Testis (tissue), 2 donors: ENCODE measurements at regions not wholly inside any gene's neighbourhood (a gene's known extent, or its start where the extent isn't known, plus 50 kb on each side); places are given as distances from the start of the nearest gene placed in this dataset.
"Not testable (repeated sequence)": the region's sequence is repeated elsewhere in the genome, so short reads cannot be mapped to it uniquely, and the experiment has no call there.

Source experiments
- DNase-seq: peaks from one replicate; pipeline ENCODE4 v3.0.0-alpha.2; 2019
- H3K27ac ChIP-seq, 2 donors: fragments of 200-600 bp; sonication (generic); one replicate each; pipeline ENCODE4 v1.5.1; 2019
- H3K27me3 ChIP-seq: fragments of 200-600 bp; sonication (generic); one replicate; pipeline ENCODE4 v1.5.1; 2019
- H3K36me3 ChIP-seq: fragments of 200-600 bp; sonication (generic); one replicate; pipeline ENCODE4 v1.5.1; 2017; ENCODE audit warnings: low read depth; ENCODE audit errors: missing control alignments
- H3K4me1 ChIP-seq: fragments of 200-600 bp; sonication (generic); one replicate; pipeline ENCODE4 v1.5.1; 2019
- H3K4me3 ChIP-seq, 2 donors: fragments of 200-600 bp; sonication (generic); one replicate each; pipeline ENCODE4 v1.5.1; 2017 to 2019
- H3K9me3 ChIP-seq: fragments of 200-600 bp; sonication (generic); one replicate; pipeline ENCODE4 v1.5.1; 2017
- POLR2A ChIP-seq: fragments of 450-650 bp; IDR thresholded peaks from one replicate; pipeline ENCODE4 v1.6.1; 2017; ENCODE audit warnings: antibody characterized with exemption, mild to moderate bottlenecking, moderate library complexity
- WGBS, 2 donors: methylation state at CpG; one replicate each; pipeline ENCODE4 v1.1.5; 2018; 5-methylcytosine and 5-hydroxymethylcytosine counted together
- intact Hi-C: fragments of 100-400 bp; cut with DNase I; formaldehyde crosslinking; loops from one replicate; pipeline ENCODE4 v1.15.1; 2023; ENCODE audit warnings: low total_unique reads
- TF ChIP-seq, protein P1 (sequence below), 3 experiments: fragments of 450-650 bp in 2 of 3; fragments of 200-600 bp in 1 of 3; sonication (generic) in 1 of 3; IDR thresholded peaks; one replicate each; pipeline ENCODE4 v1.5.1; 2016 to 2019; ENCODE audit warnings: antibody characterized with exemption in 3 of 3, mild to moderate bottlenecking in 2 of 3, moderate library complexity in 1 of 3

DNA sequence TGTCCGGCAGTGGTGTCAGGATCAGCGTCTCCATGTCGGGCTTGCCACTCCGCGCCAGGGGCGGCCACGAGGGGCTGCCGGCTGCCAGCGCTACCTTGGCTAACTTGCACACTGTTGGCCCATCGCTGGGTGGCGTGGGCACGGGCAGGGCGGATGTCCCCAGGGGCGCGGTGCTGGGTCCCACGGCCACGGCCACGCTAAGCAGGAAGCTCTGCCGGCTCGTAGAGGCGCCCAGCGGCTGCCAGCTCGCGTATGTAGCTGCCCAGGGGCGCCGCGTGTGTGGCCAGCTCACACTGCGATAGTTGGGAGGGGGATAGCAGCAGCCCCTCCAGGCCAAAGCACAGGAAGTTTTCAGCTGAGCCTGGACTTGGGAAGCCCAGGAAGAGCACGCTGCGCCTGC, 249.4 kb downstream of the ANKRD30B start:
- H3K27ac ChIP-seq = no peak overlapping the region
- H3K27me3 ChIP-seq = no peaks in the 10 kb centered on the region
- intact Hi-C loops = no loop called here
- H3K36me3 ChIP-seq = no peaks in the 10 kb centered on the region
- DNase-seq = no peak
- H3K4me3 ChIP-seq = peak overlapping the region in 1 of 2 donors; percentile 17
- TF ChIP-seq, protein P1, sequence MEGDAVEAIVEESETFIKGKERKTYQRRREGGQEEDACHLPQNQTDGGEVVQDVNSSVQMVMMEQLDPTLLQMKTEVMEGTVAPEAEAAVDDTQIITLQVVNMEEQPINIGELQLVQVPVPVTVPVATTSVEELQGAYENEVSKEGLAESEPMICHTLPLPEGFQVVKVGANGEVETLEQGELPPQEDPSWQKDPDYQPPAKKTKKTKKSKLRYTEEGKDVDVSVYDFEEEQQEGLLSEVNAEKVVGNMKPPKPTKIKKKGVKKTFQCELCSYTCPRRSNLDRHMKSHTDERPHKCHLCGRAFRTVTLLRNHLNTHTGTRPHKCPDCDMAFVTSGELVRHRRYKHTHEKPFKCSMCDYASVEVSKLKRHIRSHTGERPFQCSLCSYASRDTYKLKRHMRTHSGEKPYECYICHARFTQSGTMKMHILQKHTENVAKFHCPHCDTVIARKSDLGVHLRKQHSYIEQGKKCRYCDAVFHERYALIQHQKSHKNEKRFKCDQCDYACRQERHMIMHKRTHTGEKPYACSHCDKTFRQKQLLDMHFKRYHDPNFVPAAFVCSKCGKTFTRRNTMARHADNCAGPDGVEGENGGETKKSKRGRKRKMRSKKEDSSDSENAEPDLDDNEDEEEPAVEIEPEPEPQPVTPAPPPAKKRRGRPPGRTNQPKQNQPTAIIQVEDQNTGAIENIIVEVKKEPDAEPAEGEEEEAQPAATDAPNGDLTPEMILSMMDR (IDR thresholded peaks at IDR 0.05) = no peak
- no peak for TF ChIP-seq POLR2A
- WGBS, 2 donors = 64 to 79% methylated on average over 14 to 30 of the region's 30 CpGs
- H3K4me1 ChIP-seq = no peaks in the 10 kb centered on the region
- H3K9me3 ChIP-seq = no peaks in the 10 kb centered on the region

DNA sequence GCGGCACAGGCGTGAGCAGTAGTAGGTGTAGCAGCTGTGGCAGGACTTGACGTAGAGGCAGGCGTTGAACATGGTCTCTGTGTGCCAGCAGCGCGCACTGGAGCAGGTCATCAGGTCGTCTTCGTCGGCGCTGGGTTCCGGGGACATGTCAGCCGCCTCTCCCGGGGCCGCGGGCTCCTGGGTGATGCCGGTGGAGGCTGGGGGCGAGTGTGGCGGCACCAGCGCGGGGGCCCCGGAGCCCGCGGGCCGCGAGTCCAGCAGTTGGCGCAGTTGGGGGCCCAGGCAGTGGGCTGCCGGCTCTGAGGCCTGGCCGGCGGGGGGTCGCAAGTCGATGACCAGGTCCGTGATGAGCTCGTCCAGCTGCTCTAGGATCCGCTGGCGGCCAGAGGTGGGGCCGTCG, 249.9 kb downstream of the ANKRD30B start:
- H3K9me3 ChIP-seq, DNase-seq, H3K27me3 ChIP-seq, intact Hi-C loops, H3K36me3 ChIP-seq, H3K4me1 ChIP-seq, H3K27ac ChIP-seq: not testable (repeated sequence)
- H3K4me3 ChIP-seq = peak overlapping the region in 1 of 2 donors; percentile 17
- 35 to 96% methylated on average over 3 to 10 of the region's 37 CpGs for WGBS, 2 donors

- intact Hi-C loops, H3K36me3 ChIP-seq, H3K9me3 ChIP-seq, H3K27me3 ChIP-seq, H3K4me3 ChIP-seq, DNase-seq, H3K4me1 ChIP-seq, H3K27ac ChIP-seq: not testable (repeated sequence)
- WGBS, 2 donors = 91% methylated on average over 58 of the region's 62 CpGs; no CpG with 5 or more reads in 1 of the 2 donors
Measured at GRCh38 chr18:14998360-14999042, 250.5 kb downstream of the ANKRD30B start.

- Histone ChIP-seq H3K4me1 (no peaks in the 10 kb centered on the region), H3K27me3 (no peaks in the 10 kb centered on the region), H3K9me3 (no peaks in the 10 kb centered on the region), H3K36me3 (no peaks in the 10 kb centered on the region), H3K4me3 (peak overlapping the region in 1 of 2 donors; percentile 45), H3K27ac (no peak overlapping the region)
- WGBS, 2 donors = 8 to 29% methylated on average over 18 to 66 of the region's 105 CpGs
- TF ChIP-seq, protein P1 (IDR thresholded peaks at IDR 0.05) = no peak
- TF ChIP-seq POLR2A = no peak
- DNase-seq = peak; percentile 25
- intact Hi-C loops = no loop called here
Measured at GRCh38 chr18:14999085-14999975, 251.4 kb downstream of the ANKRD30B start.

DNA sequence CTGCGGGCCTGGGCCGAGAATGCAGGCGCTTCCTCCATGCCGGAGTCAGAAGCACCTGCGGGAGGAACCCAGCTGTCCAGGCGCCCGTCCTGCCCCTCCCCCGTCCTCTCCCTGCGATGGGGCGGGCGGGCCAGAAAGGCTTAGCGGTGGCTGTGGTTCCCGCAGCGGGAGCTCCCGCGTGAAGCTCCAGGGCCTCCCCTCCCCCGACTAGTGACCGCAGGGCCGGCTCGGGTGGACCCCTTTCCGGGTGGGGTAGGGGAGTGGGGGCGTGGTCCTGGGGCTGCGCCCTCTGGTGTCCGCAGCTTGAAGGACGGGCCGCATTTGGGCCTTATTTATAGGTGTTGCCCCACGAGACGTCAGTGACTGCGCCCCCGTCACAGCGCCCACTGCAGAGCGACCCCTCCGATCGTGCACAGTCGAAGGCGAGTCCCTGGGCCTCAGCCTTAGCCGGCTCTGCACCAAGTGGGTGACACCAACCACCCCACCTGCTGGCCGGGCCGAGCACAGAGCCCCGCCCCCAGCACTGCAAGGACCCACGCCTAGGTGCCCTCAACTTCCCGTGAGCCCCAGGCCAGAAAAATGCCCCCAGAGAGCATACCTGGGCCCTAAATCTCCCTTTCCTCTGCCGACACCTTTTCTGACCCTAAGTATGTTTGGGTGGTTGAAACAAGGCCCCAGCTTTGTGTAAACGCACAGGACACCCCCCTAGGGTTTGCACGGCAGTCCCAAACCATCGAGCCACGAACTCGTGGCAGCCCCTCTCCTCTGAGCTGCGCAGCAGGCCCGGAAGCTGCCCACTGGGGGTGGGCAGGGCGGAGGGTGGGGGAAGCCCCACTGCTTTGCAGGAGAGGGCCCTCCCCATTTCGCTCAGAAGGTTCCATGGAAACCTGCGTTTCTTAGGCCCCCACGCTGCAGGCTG, 252.4 kb downstream of the ANKRD30B start:
- H3K9me3 ChIP-seq, H3K27ac ChIP-seq, H3K36me3 ChIP-seq, H3K27me3 ChIP-seq, H3K4me1 ChIP-seq, DNase-seq, intact Hi-C loops: not testable (repeated sequence)
- WGBS, 2 donors = 43 to 72% methylated on average over 5 to 42 of the region's 54 CpGs
- peak overlapping the region in 1 of 2 donors; percentile 45 for H3K4me3 ChIP-seq

DNA sequence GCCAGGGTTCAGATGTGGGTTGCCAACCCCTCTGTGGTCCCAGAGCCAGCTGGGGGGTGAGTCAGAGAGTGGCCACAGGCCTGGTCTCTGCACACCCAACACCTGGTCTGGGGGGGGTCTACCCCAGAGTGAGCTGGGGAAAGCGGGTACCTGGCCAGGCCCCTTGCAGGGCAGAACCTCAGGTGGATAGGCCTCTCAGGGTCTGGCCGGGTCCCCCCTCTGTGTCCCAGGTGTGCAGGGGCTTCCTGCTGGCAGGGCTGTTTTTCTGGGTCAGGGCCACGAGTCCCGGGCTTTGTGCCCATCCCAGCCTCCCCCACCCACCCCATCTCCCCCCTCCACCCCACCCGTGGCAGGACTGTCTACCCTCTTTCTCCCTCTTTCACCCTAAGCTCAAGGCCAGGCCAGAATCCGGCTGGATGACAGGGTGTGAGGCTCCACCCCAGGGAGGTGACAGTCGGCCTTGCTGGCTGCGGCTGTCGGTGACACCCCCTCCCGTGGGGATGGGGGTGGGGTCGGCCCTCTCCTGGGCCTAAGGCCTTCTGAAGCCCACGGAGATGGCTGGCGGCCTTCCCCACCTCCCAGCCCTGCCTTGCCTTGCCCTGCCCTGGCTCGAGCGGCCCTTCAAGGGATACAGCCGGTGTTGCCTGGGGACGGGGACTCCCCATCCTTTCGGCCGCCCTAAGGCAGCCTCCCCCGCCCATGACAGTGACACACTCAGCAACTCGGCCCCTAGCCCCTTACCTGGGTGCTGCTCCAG, 253.2 kb downstream of the ANKRD30B start:
- 80 to 100% methylated on average over 1 to 21 of the region's 21 CpGs for WGBS, 2 donors
- H3K27me3 ChIP-seq, H3K4me3 ChIP-seq, DNase-seq, H3K9me3 ChIP-seq, intact Hi-C loops, H3K4me1 ChIP-seq, H3K36me3 ChIP-seq, H3K27ac ChIP-seq: not testable (repeated sequence)

DNA sequence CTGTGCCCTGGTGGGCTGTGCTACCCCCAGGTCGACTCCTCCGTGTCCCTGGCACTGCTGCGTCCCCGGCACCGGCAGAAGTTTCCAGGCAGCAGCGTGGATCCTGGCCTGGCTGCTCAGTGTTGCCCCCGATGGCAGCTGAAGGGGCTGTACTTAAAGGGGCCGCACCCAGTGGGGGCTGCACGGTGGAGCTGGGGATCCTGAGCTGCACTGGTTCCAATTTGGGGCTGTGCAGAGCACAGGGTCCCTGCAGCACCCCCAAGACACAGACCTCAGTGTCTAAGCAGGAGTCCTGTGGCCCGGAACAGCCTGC, 253.8 kb downstream of the ANKRD30B start:
- intact Hi-C loops, DNase-seq, H3K36me3 ChIP-seq, H3K27ac ChIP-seq, H3K9me3 ChIP-seq, H3K4me3 ChIP-seq, H3K27me3 ChIP-seq, H3K4me1 ChIP-seq: not testable (repeated sequence)
- WGBS, 2 donors = 64 to 100% methylated on average over 2 to 10 of the region's 10 CpGs

- H3K4me1 ChIP-seq, intact Hi-C loops, H3K36me3 ChIP-seq, H3K4me3 ChIP-seq, DNase-seq, H3K27me3 ChIP-seq, H3K27ac ChIP-seq, H3K9me3 ChIP-seq: not testable (repeated sequence)
- 40 to 68% methylated on average over 1 to 3 of the region's 3 CpGs for WGBS, 2 donors
Measured at GRCh38 chr18:15002765-15003164, 254.8 kb downstream of the ANKRD30B start.

DNA sequence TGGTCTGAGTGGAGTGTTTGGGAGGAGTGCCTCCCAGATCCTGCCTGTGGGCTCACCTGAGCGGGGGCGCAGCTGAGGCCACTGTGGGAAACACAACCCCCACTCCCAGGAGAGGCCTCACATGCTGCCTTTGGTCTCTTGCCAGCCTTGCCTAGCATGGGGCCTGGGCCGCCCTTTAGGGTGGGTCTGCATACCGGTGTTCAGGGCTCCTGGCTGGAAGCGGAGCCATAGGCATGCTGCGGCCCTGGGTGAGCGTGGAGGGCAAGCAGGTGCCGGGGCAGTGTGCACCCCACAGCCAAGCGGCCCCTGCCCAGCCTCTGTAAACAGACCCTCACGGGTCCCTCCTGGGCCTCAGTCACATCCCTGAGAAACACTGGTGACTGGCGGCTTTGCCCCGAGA, 255.3 kb downstream of the ANKRD30B start:
- H3K4me3 ChIP-seq, H3K27me3 ChIP-seq, H3K27ac ChIP-seq, H3K4me1 ChIP-seq, H3K9me3 ChIP-seq, H3K36me3 ChIP-seq, DNase-seq, intact Hi-C loops: not testable (repeated sequence)
- WGBS, 2 donors = 93% methylated on average over 6 of the region's 12 CpGs; no CpG with 5 or more reads in 1 of the 2 donors
